ENCODE measurements at regions not wholly inside any gene's neighbourhood (a gene's known extent, or its start where the extent isn't known, plus 50 kb on each side); places are given as distances from the start of the nearest gene placed in this dataset.
"Not testable (repeated sequence)": the region's sequence is repeated elsewhere in the genome, so short reads cannot be mapped to it uniquely, and the experiment has no call there.

DNA sequence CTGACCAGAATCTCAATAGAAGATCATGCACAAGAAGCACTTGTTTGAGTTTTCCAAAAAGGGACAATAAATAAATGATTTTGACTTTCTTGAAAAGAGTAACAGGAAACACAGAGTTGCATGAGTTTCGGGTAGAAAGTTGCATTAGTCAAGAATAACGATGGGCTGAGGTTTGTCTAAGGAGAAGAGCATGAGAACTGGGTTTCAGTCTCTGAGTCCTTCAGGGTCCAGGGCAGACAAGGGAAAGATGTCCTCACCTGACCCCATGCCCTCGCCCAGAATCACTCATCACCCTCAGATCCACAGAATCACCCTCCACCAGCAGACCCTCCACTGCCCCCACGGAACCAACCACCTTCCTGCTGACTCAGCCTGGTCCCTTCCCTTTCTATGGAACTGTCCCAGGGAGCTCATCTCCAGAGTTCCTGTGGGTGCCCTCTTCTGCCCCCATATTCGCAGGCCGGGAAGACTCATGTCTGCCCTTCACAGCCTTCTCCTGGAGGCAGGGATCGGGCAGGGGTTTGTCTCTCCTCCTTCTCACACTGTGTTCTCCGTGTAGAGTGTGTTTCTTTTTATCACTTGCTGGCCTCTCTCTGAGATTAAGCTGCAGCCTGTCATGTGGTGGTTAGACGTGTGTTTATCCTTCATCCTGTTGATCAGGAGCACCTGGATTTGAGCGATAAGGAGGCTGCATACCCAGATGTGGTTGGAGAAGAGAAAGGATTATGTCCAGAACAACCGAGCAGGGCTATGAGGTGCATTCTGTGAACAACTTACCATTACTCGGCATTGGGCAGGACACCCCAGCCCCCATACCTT, 442.6 kb downstream of the MAT2B start:
- no peak overlapping the region for H3K27ac ChIP-seq
- no peaks in the 10 kb centered on the region for H4K20me1 ChIP-seq (ENCODE audit: insufficient read depth, poor library complexity, severe bottlenecking)
- WGBS (ENCODE audit: low lambda C conversion rate, missing lambda C conversion rate), result 75% methylated on average over 12 of the region's 12 CpGs
- no peaks in the 10 kb centered on the region for H3K9me3 ChIP-seq (ENCODE audit: low read depth)
- TF ChIP-seq EZH2 (IDR thresholded peaks at IDR 0.05; ENCODE audit: borderline replicate concordance), result no peak
- H3K79me2 ChIP-seq, result no peaks in the 10 kb centered on the region
- H3K4me1 ChIP-seq (ENCODE audit: insufficient read depth), result no peaks in the 10 kb centered on the region
- no peak for DNase-seq (ENCODE audit: low spot score)
- H2AFZ ChIP-seq, result no peak overlapping the region
- H3K36me3 ChIP-seq (replicated peaks; ENCODE audit: insufficient read depth, low read depth), result no peaks in the 10 kb centered on the region
- no peak overlapping the region for H3K4me2 ChIP-seq
- H3K9me2 ChIP-seq (replicated peaks; ENCODE audit: insufficient read depth), result no peaks in the 10 kb centered on the region
- H3K27me3 ChIP-seq, result no peaks in the 10 kb centered on the region
- no peak overlapping the region for H3K4me3 ChIP-seq

DNA sequence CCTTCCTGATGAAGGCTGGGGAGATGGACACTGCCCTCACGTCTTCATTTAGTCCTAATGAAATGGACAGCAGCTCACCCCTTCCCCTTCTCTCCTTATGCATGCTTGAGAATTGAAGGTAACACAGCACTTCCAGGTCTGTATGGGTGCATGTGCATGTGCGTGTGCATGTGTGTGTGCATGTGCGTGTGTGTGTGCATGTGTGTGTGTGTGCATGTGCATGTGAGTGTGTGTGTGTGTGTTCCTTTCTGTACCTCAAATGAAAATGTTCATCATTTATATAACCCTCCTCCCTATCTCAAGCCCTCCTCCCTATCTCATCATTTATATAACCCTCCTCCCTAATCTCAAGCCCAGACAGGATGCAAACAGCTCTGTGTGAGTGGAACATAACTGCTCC, 444.8 kb downstream of the MAT2B start:
- TF ChIP-seq EZH2phosphoT487 (IDR thresholded peaks at IDR 0.05; ENCODE audit: low read depth, severe bottlenecking, unreplicated experiment), result no peak
- TF ChIP-seq CTCF (IDR thresholded peaks at IDR 0.05; ENCODE audit: poor library complexity), result no peak
- Histone ChIP-seq H3K36me3 (replicated peaks; ENCODE audit: insufficient read depth, low read depth) (no peaks in the 10 kb centered on the region), H3K4me1 (ENCODE audit: insufficient read depth) (no peaks in the 10 kb centered on the region), H3K4me2 (no peak overlapping the region), H3K9me2 (replicated peaks; ENCODE audit: insufficient read depth) (no peaks in the 10 kb centered on the region), H2AFZ (no peak overlapping the region), H3K4me3 (no peak overlapping the region), H3K27me3 (no peaks in the 10 kb centered on the region), H3K9me3 (ENCODE audit: low read depth) (no peaks in the 10 kb centered on the region), H3K27ac (no peak overlapping the region), H3K79me2 (no peaks in the 10 kb centered on the region), H4K20me1 (ENCODE audit: insufficient read depth, poor library complexity, severe bottlenecking) (no peaks in the 10 kb centered on the region)
- WGBS (ENCODE audit: low lambda C conversion rate, missing lambda C conversion rate), result 64% methylated on average over 3 of the region's 3 CpGs
- DNase-seq (ENCODE audit: low spot score), result no peak

DNA sequence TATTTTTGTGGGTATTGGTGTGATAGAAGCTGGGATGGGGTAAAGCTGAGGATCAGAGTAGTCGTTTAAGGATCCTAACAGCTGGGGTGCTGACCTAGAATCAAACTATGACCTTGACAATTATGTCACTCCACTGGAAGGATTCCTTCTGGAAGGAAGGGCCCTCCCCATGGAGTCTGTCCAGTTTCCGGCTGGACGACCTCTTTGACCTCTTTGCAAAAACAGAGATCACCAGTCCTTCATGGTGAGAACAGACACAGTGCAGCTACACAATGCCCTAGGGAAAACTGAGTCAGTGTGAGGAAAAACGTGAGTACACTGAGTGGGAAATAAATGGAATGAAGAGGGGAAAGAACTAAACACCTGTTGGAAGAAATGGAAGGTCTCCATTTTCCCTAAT, 445.6 kb downstream of the MAT2B start:
- no peak for DNase-seq (ENCODE audit: low spot score)
- H3K27ac ChIP-seq, result no peak overlapping the region
- no peak overlapping the region for H3K4me2 ChIP-seq
- TF ChIP-seq EZH2phosphoT487 (IDR thresholded peaks at IDR 0.05; ENCODE audit: low read depth, severe bottlenecking, unreplicated experiment), result no peak
- no peak for TF ChIP-seq CTCF (IDR thresholded peaks at IDR 0.05; ENCODE audit: poor library complexity)
- no peak for TF ChIP-seq EZH2 (IDR thresholded peaks at IDR 0.05; ENCODE audit: borderline replicate concordance)
- no peaks in the 10 kb centered on the region for H3K9me3 ChIP-seq (ENCODE audit: low read depth)
- no peaks in the 10 kb centered on the region for H4K20me1 ChIP-seq (ENCODE audit: insufficient read depth, poor library complexity, severe bottlenecking)
- no peaks in the 10 kb centered on the region for H3K36me3 ChIP-seq (replicated peaks; ENCODE audit: insufficient read depth, low read depth)
- no peak overlapping the region for H3K4me3 ChIP-seq
- H3K27me3 ChIP-seq, result no peaks in the 10 kb centered on the region
- no peaks in the 10 kb centered on the region for H3K9me2 ChIP-seq (replicated peaks; ENCODE audit: insufficient read depth)
- H3K4me1 ChIP-seq (ENCODE audit: insufficient read depth), result no peaks in the 10 kb centered on the region
- 64% methylated on average over 4 of the region's 4 CpGs for WGBS (ENCODE audit: low lambda C conversion rate, missing lambda C conversion rate)
- no peaks in the 10 kb centered on the region for H3K79me2 ChIP-seq
- H2AFZ ChIP-seq, result no peak overlapping the region

GRCh38 chr5:163953901-163954300, 448.5 kb downstream of the MAT2B start:
- Histone ChIP-seq H3K9me3 (ENCODE audit: low read depth) (no peaks in the 10 kb centered on the region), H4K20me1 (ENCODE audit: insufficient read depth, poor library complexity, severe bottlenecking) (no peaks in the 10 kb centered on the region), H3K36me3 (replicated peaks; ENCODE audit: insufficient read depth, low read depth) (no peaks in the 10 kb centered on the region), H3K27ac (no peak overlapping the region), H3K9me2 (replicated peaks; ENCODE audit: insufficient read depth) (no peaks in the 10 kb centered on the region), H3K4me3 (no peak overlapping the region), H3K27me3 (no peaks in the 10 kb centered on the region), H3K4me2 (no peak overlapping the region), H2AFZ (no peak overlapping the region), H3K79me2 (no peaks in the 10 kb centered on the region), H3K4me1 (ENCODE audit: insufficient read depth) (no peaks in the 10 kb centered on the region)
- no peak for TF ChIP-seq EZH2phosphoT487 (IDR thresholded peaks at IDR 0.05; ENCODE audit: low read depth, severe bottlenecking, unreplicated experiment)
- TF ChIP-seq CTCF (IDR thresholded peaks at IDR 0.05; ENCODE audit: poor library complexity), result no peak
- no peak for TF ChIP-seq EZH2 (IDR thresholded peaks at IDR 0.05; ENCODE audit: borderline replicate concordance)
- no peak for DNase-seq (ENCODE audit: low spot score)
- 68% methylated on average over 8 of the region's 8 CpGs for WGBS (ENCODE audit: low lambda C conversion rate, missing lambda C conversion rate)

GRCh38 chr5:163961230-163961629, 455.8 kb downstream of the MAT2B start:
- H3K27me3 ChIP-seq; H2AFZ ChIP-seq; H3K4me2 ChIP-seq; DNase-seq (ENCODE audit: low spot score); H3K4me1 ChIP-seq (ENCODE audit: insufficient read depth); H3K27ac ChIP-seq; H3K4me3 ChIP-seq; H3K9me2 ChIP-seq (replicated peaks; ENCODE audit: insufficient read depth); H3K9me3 ChIP-seq (ENCODE audit: low read depth); H4K20me1 ChIP-seq (ENCODE audit: insufficient read depth, poor library complexity, severe bottlenecking); H3K36me3 ChIP-seq (replicated peaks; ENCODE audit: insufficient read depth, low read depth); H3K79me2 ChIP-seq: not testable (repeated sequence)
- WGBS (ENCODE audit: low lambda C conversion rate, missing lambda C conversion rate), result 81% methylated on average over 5 of the region's 5 CpGs

Data from hepatocyte (in vitro differentiated cells).